ENCODE measurements at regions not wholly inside any gene's neighbourhood (a gene's known extent, or its start where the extent isn't known, plus 50 kb on each side); places are given as distances from the start of the nearest gene placed in this dataset.

GRCh38 chr7:25308246-25308645 is 80.0 kb upstream of the NPVF start:
- no peak for TF ChIP-seq CTCF (IDR thresholded peaks at IDR 0.05)
- TF ChIP-seq POLR2A (IDR thresholded peaks at IDR 0.05) = no peak
- no peak for TF ChIP-seq EP300 (IDR thresholded peaks at IDR 0.05)

All from sigmoid colon (tissue), 4 donors.